ENCODE measurements at regions not wholly inside any gene's neighbourhood (a gene's known extent, or its start where the extent isn't known, plus 50 kb on each side); places are given as distances from the start of the nearest gene placed in this dataset.

DNA sequence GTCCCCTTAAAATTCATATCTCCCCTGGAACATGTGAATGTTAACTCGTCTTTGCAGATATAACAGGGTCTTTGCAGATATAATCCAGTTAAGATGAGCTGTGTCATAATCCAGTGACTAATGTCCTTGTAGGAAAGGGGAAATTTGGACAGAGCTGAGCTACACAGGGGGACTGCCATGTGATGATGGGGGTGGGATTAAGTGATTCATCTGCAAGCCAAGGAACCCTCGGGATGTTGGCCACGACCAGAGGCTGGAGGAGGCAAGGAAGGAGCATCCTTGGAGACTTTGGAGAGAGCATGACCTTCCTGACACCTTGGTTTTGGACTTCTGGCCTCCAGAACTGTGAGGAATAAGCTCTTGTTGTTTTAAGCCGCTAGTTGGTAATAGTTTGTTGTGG is 153.9 kb upstream of the PCBD1 start:
- H3K27me3 Mint-ChIP-seq (ENCODE audit: low read depth in 2 of 2) = no peaks in the 10 kb centered on the region

DNA sequence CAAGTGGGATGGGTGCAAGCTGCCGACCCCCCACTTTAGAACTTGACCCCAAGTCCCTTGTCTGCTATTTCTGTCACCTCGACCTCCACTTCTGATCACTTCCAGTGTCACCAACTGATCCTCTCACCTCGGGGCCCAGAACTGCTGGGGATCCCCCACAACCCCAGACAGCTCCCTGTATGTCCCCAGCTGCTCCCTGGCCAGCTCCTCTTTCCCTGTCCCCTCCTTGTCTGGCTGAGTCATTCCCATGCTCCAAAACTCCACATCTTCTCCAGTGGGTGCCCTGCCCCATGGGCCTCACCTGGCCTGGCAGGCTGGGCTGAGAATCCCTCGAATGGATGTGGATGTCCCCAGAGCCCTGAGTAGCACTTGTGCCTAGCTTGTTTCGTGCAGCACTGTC is 154.3 kb upstream of the PCBD1 start:
- DNase-seq (no peak), ATAC-seq (no peak)
- TF ChIP-seq, protein P1, sequence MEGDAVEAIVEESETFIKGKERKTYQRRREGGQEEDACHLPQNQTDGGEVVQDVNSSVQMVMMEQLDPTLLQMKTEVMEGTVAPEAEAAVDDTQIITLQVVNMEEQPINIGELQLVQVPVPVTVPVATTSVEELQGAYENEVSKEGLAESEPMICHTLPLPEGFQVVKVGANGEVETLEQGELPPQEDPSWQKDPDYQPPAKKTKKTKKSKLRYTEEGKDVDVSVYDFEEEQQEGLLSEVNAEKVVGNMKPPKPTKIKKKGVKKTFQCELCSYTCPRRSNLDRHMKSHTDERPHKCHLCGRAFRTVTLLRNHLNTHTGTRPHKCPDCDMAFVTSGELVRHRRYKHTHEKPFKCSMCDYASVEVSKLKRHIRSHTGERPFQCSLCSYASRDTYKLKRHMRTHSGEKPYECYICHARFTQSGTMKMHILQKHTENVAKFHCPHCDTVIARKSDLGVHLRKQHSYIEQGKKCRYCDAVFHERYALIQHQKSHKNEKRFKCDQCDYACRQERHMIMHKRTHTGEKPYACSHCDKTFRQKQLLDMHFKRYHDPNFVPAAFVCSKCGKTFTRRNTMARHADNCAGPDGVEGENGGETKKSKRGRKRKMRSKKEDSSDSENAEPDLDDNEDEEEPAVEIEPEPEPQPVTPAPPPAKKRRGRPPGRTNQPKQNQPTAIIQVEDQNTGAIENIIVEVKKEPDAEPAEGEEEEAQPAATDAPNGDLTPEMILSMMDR (IDR thresholded peaks at IDR 0.05) = no peak
- no peaks in the 10 kb centered on the region for H3K27me3 Mint-ChIP-seq (ENCODE audit: low read depth in 2 of 2)
- no peak overlapping the region for H3K4me3 Mint-ChIP-seq
- no peaks in the 10 kb centered on the region for H3K4me1 Mint-ChIP-seq
- intact Hi-C loops (cut with micrococcal nuclease) = no loop called here
- H3K36me3 ChIP-seq (ENCODE audit: control insufficient read depth, insufficient read depth, low read length) = no peaks in the 10 kb centered on the region
- no peak overlapping the region for H3K27ac ChIP-seq (ENCODE audit: low read length)
- H3K9me3 Mint-ChIP-seq = no peaks in the 10 kb centered on the region
- no peak overlapping the region for H3K4me3 ChIP-seq (ENCODE audit: low read length)
- H3K4me1 ChIP-seq (ENCODE audit: control insufficient read depth, insufficient read depth, low read length) = no peaks in the 10 kb centered on the region
- no peak overlapping the region for H3K27ac Mint-ChIP-seq
- no peaks in the 10 kb centered on the region for H3K36me3 Mint-ChIP-seq
- WGBS (ENCODE audit: insufficient coverage) = 67% methylated on average over 5 of the region's 5 CpGs
- no peaks in the 10 kb centered on the region for H3K9me3 ChIP-seq (ENCODE audit: control insufficient read depth, insufficient read depth, low read length)
- H3K27me3 ChIP-seq (ENCODE audit: control insufficient read depth, insufficient read depth, low read length) = no peaks in the 10 kb centered on the region

More for the DNA sequence above, 153.9 kb upstream of the PCBD1 start:
- no peaks in the 10 kb centered on the region for H3K9me3 ChIP-seq (ENCODE audit: control insufficient read depth, insufficient read depth, low read length)
- no peak for ATAC-seq
- no peaks in the 10 kb centered on the region for H3K36me3 Mint-ChIP-seq
- H3K4me1 Mint-ChIP-seq = no peaks in the 10 kb centered on the region
- no peak overlapping the region for H3K27ac Mint-ChIP-seq
- no peak overlapping the region for H3K4me3 Mint-ChIP-seq
- TF ChIP-seq, protein P1 (IDR thresholded peaks at IDR 0.05) = no peak
- no peaks in the 10 kb centered on the region for H3K27me3 ChIP-seq (ENCODE audit: control insufficient read depth, insufficient read depth, low read length)
- H3K36me3 ChIP-seq (ENCODE audit: control insufficient read depth, insufficient read depth, low read length) = no peaks in the 10 kb centered on the region
- intact Hi-C loops (cut with micrococcal nuclease) = no loop called here
- H3K4me3 ChIP-seq (ENCODE audit: low read length) = no peak overlapping the region
- WGBS (ENCODE audit: insufficient coverage) = 60% methylated on average over 4 of the region's 4 CpGs
- no peak overlapping the region for H3K27ac ChIP-seq (ENCODE audit: low read length)
- no peaks in the 10 kb centered on the region for H3K9me3 Mint-ChIP-seq
- H3K4me1 ChIP-seq (ENCODE audit: control insufficient read depth, insufficient read depth, low read length) = no peaks in the 10 kb centered on the region
- no peak for DNase-seq

DNA sequence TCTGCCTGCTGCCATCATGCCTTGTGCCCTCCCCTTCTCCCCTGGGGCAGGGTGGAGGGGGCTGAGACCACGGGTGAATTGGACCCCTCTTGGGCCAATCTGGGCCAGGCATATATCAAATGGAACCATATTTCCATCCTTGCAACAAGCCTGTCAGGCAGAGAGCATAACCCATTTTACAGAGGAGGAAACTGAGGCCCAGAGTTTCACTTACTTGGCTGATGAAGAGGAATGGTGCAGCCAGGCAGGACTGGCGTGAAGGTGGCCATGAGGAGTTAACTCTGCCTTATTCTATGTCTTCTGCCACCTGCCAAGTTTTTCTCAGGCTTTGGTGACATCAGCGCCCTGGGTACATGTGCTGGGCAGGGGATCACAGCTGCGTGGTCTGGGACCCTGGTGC is 155.5 kb upstream of the PCBD1 start:
- TF ChIP-seq, protein P1 (IDR thresholded peaks at IDR 0.05) = no peak
- WGBS (ENCODE audit: insufficient coverage) = 79% methylated on average over 4 of the region's 4 CpGs
- no peak for ATAC-seq
- no peaks in the 10 kb centered on the region for H3K9me3 Mint-ChIP-seq
- Histone ChIP-seq H3K9me3 (ENCODE audit: control insufficient read depth, insufficient read depth, low read length) (no peaks in the 10 kb centered on the region), H3K27ac (ENCODE audit: low read length) (no peak overlapping the region), H3K4me3 (ENCODE audit: low read length) (no peak overlapping the region), H3K27me3 (ENCODE audit: control insufficient read depth, insufficient read depth, low read length) (no peaks in the 10 kb centered on the region), H3K36me3 (ENCODE audit: control insufficient read depth, insufficient read depth, low read length) (no peaks in the 10 kb centered on the region), H3K4me1 (ENCODE audit: control insufficient read depth, insufficient read depth, low read length) (no peaks in the 10 kb centered on the region)
- no peaks in the 10 kb centered on the region for H3K27me3 Mint-ChIP-seq (ENCODE audit: low read depth in 2 of 2)
- no peaks in the 10 kb centered on the region for H3K4me1 Mint-ChIP-seq
- no peak overlapping the region for H3K27ac Mint-ChIP-seq
- intact Hi-C loops (cut with micrococcal nuclease) = no loop called here
- no peak overlapping the region for H3K4me3 Mint-ChIP-seq
- DNase-seq = no peak
- H3K36me3 Mint-ChIP-seq = no peaks in the 10 kb centered on the region

DNA sequence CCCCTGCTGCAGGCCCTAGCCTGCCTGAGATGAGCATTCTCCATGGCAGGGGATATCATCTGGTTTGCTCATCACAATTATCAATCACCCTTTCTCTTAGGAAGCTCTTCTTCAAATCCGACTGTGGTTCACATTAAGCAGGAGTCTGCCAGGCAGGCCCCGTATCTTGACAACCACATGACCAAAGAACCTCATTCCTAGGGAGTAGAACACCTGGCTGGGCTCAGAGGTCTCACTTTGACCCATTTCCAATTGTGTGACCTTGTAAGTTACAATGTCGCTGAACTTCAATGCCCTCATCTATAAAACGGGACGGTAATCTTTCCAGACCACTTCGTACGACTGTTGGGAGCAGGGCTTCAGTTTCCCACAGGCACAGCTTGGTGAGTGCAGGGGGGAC is 156.4 kb upstream of the PCBD1 start:
- H3K27ac Mint-ChIP-seq = no peak overlapping the region
- H3K36me3 Mint-ChIP-seq = no peaks in the 10 kb centered on the region
- no peak for ATAC-seq
- Histone ChIP-seq H3K36me3 (ENCODE audit: control insufficient read depth, insufficient read depth, low read length) (no peaks in the 10 kb centered on the region), H3K27ac (ENCODE audit: low read length) (no peak overlapping the region), H3K4me3 (ENCODE audit: low read length) (no peak overlapping the region), H3K9me3 (ENCODE audit: control insufficient read depth, insufficient read depth, low read length) (no peaks in the 10 kb centered on the region), H3K27me3 (ENCODE audit: control insufficient read depth, insufficient read depth, low read length) (no peaks in the 10 kb centered on the region), H3K4me1 (ENCODE audit: control insufficient read depth, insufficient read depth, low read length) (no peaks in the 10 kb centered on the region)
- H3K4me3 Mint-ChIP-seq = no peak overlapping the region
- intact Hi-C loops (cut with micrococcal nuclease) = no loop called here
- H3K27me3 Mint-ChIP-seq (ENCODE audit: low read depth in 2 of 2) = no peaks in the 10 kb centered on the region
- 93% methylated on average over 7 of the region's 7 CpGs for WGBS (ENCODE audit: insufficient coverage)
- DNase-seq = no peak
- no peaks in the 10 kb centered on the region for H3K9me3 Mint-ChIP-seq
- H3K4me1 Mint-ChIP-seq = no peaks in the 10 kb centered on the region
- TF ChIP-seq, protein P1 (IDR thresholded peaks at IDR 0.05) = no peak
